Activated CD4-positive, alpha-beta memory T cell treated with anti-CD3 and anti-CD28 coated beads, Interleukin-2, amount 10 ng/mL, durations not matched to agents 7 days and 5 days (primary cell): ENCODE measurements at regions not wholly inside any gene's neighbourhood (a gene's known extent, or its start where the extent isn't known, plus 50 kb on each side); places are given as distances from the start of the nearest gene placed in this dataset.

Experiments used
- CTCF ChIA-PET: fragments of 350-600 bp; sonication (Branson Sonifier 250); formaldehyde crosslinking; loops from one replicate; lab custom pipeline; 2021; ENCODE audit warnings: antibody characterized with exemption, inconsistent platforms; lab: Charles Lee
- POLR2A ChIA-PET: fragments of 350-600 bp; sonication (Branson Sonifier 250); formaldehyde crosslinking; loops from one replicate; lab custom pipeline; 2021; ENCODE audit warnings: antibody characterized with exemption; lab: Charles Lee
- DNase-seq: peaks from one replicate; pipeline ENCODE4 v3.0.0-alpha.2; 2020
- H3K27ac Mint-ChIP-seq: one replicate; pipeline ENCODE4 v1.8.0; 2021; ENCODE audit warnings: mild to moderate bottlenecking, mixed read lengths
- H3K27me3 Mint-ChIP-seq: one replicate; pipeline ENCODE4 v1.8.0; 2021; ENCODE audit warnings: mixed read lengths
- H3K36me3 Mint-ChIP-seq: one replicate; pipeline ENCODE4 v1.8.0; 2021; ENCODE audit warnings: low read depth, mixed read lengths
- H3K4me1 Mint-ChIP-seq: one replicate; pipeline ENCODE4 v1.8.0; 2021; ENCODE audit warnings: mixed read lengths
- H3K4me3 Mint-ChIP-seq: one replicate; pipeline ENCODE4 v1.8.0; 2021; ENCODE audit warnings: mild to moderate bottlenecking, mixed read lengths
- H3K9me3 Mint-ChIP-seq: one replicate; pipeline ENCODE4 v1.8.0; 2021; ENCODE audit warnings: mixed read lengths

GRCh38 chr14:100660882-100661635, 65.6 kb upstream of the DLK1 start:
- POLR2A ChIA-PET = interaction anchor here (0.6 kb wide), 1 partner anchor 420 kb away, joined by 3 read pairs; no protein-coding TSS in a partner anchor

GRCh38 chr14:100662879-100663760, 63.6 kb upstream of the DLK1 start:
- ChIA-PET CTCF (interaction anchor here (0.6 to 3.5 kb wide), 10 partner anchors 10 to 339 kb away, joined by 3 to 34 read pairs (median 4); a partner anchor contains a TSS), POLR2A (interaction anchor here (1.2 kb wide), 1 partner anchor 26 kb away, joined by 3 read pairs; no protein-coding TSS in a partner anchor)
- peaks cover 3% of the 10 kb centered on the region for H3K27me3 Mint-ChIP-seq
- H3K4me1 Mint-ChIP-seq = peaks cover 5% of the 10 kb centered on the region
- H3K9me3 Mint-ChIP-seq = no peaks in the 10 kb centered on the region
- H3K4me3 Mint-ChIP-seq = no peak overlapping the region
- no peak overlapping the region for H3K27ac Mint-ChIP-seq
- no peaks in the 10 kb centered on the region for H3K36me3 Mint-ChIP-seq
- peak; percentile 64 for DNase-seq

More at GRCh38 chr14:100660882-100661635, 65.6 kb upstream of the DLK1 start:
- CTCF ChIA-PET = interaction anchor here (1.0 to 3.5 kb wide), 4 partner anchors 9 to 278 kb away, joined by 4 to 34 read pairs (median 6); no protein-coding TSS in a partner anchor
- Mint-ChIP-seq H3K9me3 (no peaks in the 10 kb centered on the region), H3K4me1 (peaks cover 5% of the 10 kb centered on the region), H3K27me3 (peaks cover 4% of the 10 kb centered on the region), H3K4me3 (no peak overlapping the region), H3K27ac (no peak overlapping the region), H3K36me3 (no peaks in the 10 kb centered on the region)
- DNase-seq = no peak

GRCh38 chr14:100663761-100664052, 63.0 kb upstream of the DLK1 start:
- H3K27me3 Mint-ChIP-seq = peaks cover 3% of the 10 kb centered on the region
- POLR2A ChIA-PET = no interaction called here
- H3K4me3 Mint-ChIP-seq = no peak overlapping the region
- DNase-seq = no peak
- no peaks in the 10 kb centered on the region for H3K36me3 Mint-ChIP-seq
- CTCF ChIA-PET = interaction anchor here (1.7 to 3.5 kb wide), 3 partner anchors 11 to 302 kb away, joined by 5 to 34 read pairs (median 15); no protein-coding TSS in a partner anchor
- peaks cover 5% of the 10 kb centered on the region for H3K4me1 Mint-ChIP-seq
- no peaks in the 10 kb centered on the region for H3K9me3 Mint-ChIP-seq
- no peak overlapping the region for H3K27ac Mint-ChIP-seq

GRCh38 chr14:100664231-100664630, 62.5 kb upstream of the DLK1 start:
- CTCF ChIA-PET = interaction anchor here (1.3 to 1.9 kb wide), 2 partner anchors 279 to 303 kb away, joined by 3 to 5 read pairs; no protein-coding TSS in a partner anchor
- DNase-seq = no peak
- POLR2A ChIA-PET = no interaction called here
- no peak overlapping the region for H3K27ac Mint-ChIP-seq
- H3K4me1 Mint-ChIP-seq = peaks cover 5% of the 10 kb centered on the region
- no peaks in the 10 kb centered on the region for H3K9me3 Mint-ChIP-seq
- H3K27me3 Mint-ChIP-seq = peaks cover 3% of the 10 kb centered on the region
- no peaks in the 10 kb centered on the region for H3K36me3 Mint-ChIP-seq
- H3K4me3 Mint-ChIP-seq = no peak overlapping the region

GRCh38 chr14:100664841-100665510, 61.7 kb upstream of the DLK1 start:
- H3K9me3 Mint-ChIP-seq = no peaks in the 10 kb centered on the region
- peaks cover 3% of the 10 kb centered on the region for H3K27me3 Mint-ChIP-seq
- no peak for DNase-seq
- H3K27ac Mint-ChIP-seq = no peak overlapping the region
- ChIA-PET CTCF (interaction anchor here (1.3 to 1.9 kb wide), 2 partner anchors 280 to 303 kb away, joined by 3 to 5 read pairs; no protein-coding TSS in a partner anchor), POLR2A (no interaction called here)
- H3K4me3 Mint-ChIP-seq = no peak overlapping the region
- no peaks in the 10 kb centered on the region for H3K36me3 Mint-ChIP-seq
- H3K4me1 Mint-ChIP-seq = peaks cover 5% of the 10 kb centered on the region

GRCh38 chr14:100665511-100666032, 61.1 kb upstream of the DLK1 start:
- ChIA-PET POLR2A (interaction anchor here (0.5 kb wide), 1 partner anchor 119 kb away, joined by 4 read pairs; no protein-coding TSS in a partner anchor), CTCF (no interaction called here)
- Mint-ChIP-seq H3K9me3 (no peaks in the 10 kb centered on the region), H3K27me3 (peaks cover 3% of the 10 kb centered on the region), H3K4me3 (no peak overlapping the region), H3K27ac (no peak overlapping the region), H3K4me1 (peaks cover 5% of the 10 kb centered on the region), H3K36me3 (no peaks in the 10 kb centered on the region)
- no peak for DNase-seq

GRCh38 chr14:100666403-100666802, 60.3 kb upstream of the DLK1 start:
- peaks cover 6% of the 10 kb centered on the region for H3K27me3 Mint-ChIP-seq
- no peak for DNase-seq
- H3K27ac Mint-ChIP-seq = no peak overlapping the region
- POLR2A ChIA-PET = no interaction called here
- CTCF ChIA-PET = no interaction called here
- no peaks in the 10 kb centered on the region for H3K36me3 Mint-ChIP-seq
- H3K4me3 Mint-ChIP-seq = no peak overlapping the region
- peaks cover 5% of the 10 kb centered on the region for H3K4me1 Mint-ChIP-seq
- H3K9me3 Mint-ChIP-seq = no peaks in the 10 kb centered on the region

GRCh38 chr14:100666851-100667250, 59.8 kb upstream of the DLK1 start:
- CTCF ChIA-PET = no interaction called here
- H3K9me3 Mint-ChIP-seq = no peaks in the 10 kb centered on the region
- H3K36me3 Mint-ChIP-seq = no peaks in the 10 kb centered on the region
- H3K4me3 Mint-ChIP-seq = no peak overlapping the region
- no peak overlapping the region for H3K27ac Mint-ChIP-seq
- POLR2A ChIA-PET = no interaction called here
- H3K4me1 Mint-ChIP-seq = peaks cover 5% of the 10 kb centered on the region
- DNase-seq = no peak
- H3K27me3 Mint-ChIP-seq = peaks cover 10% of the 10 kb centered on the region

- no peak for DNase-seq
- H3K27ac Mint-ChIP-seq = no peak overlapping the region
- peaks cover 14% of the 10 kb centered on the region for H3K27me3 Mint-ChIP-seq
- H3K9me3 Mint-ChIP-seq = no peaks in the 10 kb centered on the region
- ChIA-PET POLR2A (no interaction called here), CTCF (no interaction called here)
- H3K4me1 Mint-ChIP-seq = peaks cover 4% of the 10 kb centered on the region
- no peaks in the 10 kb centered on the region for H3K36me3 Mint-ChIP-seq
- no peak overlapping the region for H3K4me3 Mint-ChIP-seq
These were observed 59.0 kb upstream of the DLK1 start for GRCh38 chr14:100667656-100668055.

GRCh38 chr14:100668352-100668751, 58.3 kb upstream of the DLK1 start:
- Mint-ChIP-seq H3K4me1 (no peaks in the 10 kb centered on the region), H3K27me3 (peaks cover 20% of the 10 kb centered on the region), H3K27ac (no peak overlapping the region), H3K36me3 (no peaks in the 10 kb centered on the region), H3K9me3 (no peaks in the 10 kb centered on the region), H3K4me3 (no peak overlapping the region)
- no peak for DNase-seq
- ChIA-PET POLR2A (no interaction called here), CTCF (no interaction called here)

- H3K27ac Mint-ChIP-seq = no peak overlapping the region
- no peak for DNase-seq
- CTCF ChIA-PET = interaction anchor here (0.6 kb wide), 1 partner anchor 288 kb away, joined by 4 read pairs; no protein-coding TSS in a partner anchor
- H3K4me3 Mint-ChIP-seq = no peak overlapping the region
- H3K36me3 Mint-ChIP-seq = no peaks in the 10 kb centered on the region
- no peaks in the 10 kb centered on the region for H3K9me3 Mint-ChIP-seq
- peaks cover 27% of the 10 kb centered on the region for H3K27me3 Mint-ChIP-seq
- POLR2A ChIA-PET = no interaction called here
- no peaks in the 10 kb centered on the region for H3K4me1 Mint-ChIP-seq
These were observed 57.7 kb upstream of the DLK1 start for GRCh38 chr14:100669011-100669412.

- no peak overlapping the region for H3K27ac Mint-ChIP-seq
- CTCF ChIA-PET = interaction anchor here (0.6 kb wide), 1 partner anchor 289 kb away, joined by 4 read pairs; no protein-coding TSS in a partner anchor
- no peaks in the 10 kb centered on the region for H3K9me3 Mint-ChIP-seq
- H3K36me3 Mint-ChIP-seq = no peaks in the 10 kb centered on the region
- DNase-seq = no peak
- POLR2A ChIA-PET = no interaction called here
- no peaks in the 10 kb centered on the region for H3K4me1 Mint-ChIP-seq
- H3K27me3 Mint-ChIP-seq = peaks cover 32% of the 10 kb centered on the region
- no peak overlapping the region for H3K4me3 Mint-ChIP-seq
These were observed 57.2 kb upstream of the DLK1 start for GRCh38 chr14:100669468-100669867.
